HG03575 (cell line): ENCODE measurements at regions not wholly inside any gene's neighbourhood (a gene's known extent, or its start where the extent isn't known, plus 50 kb on each side); places are given as distances from the start of the nearest gene placed in this dataset.

ENCODE experiments used
- ATAC-seq: cut with Tn5 transposase; IDR thresholded peaks from one replicate; pipeline ENCODE4 v1.9.1; 2021; ENCODE audit not compliant: unreplicated experiment, insufficient number of reproducible peaks, low FRiP score; ENCODE audit errors: extremely low read depth

GRCh38 chr15:94600505-94600904 is 369.1 kb downstream of the MCTP2 start:
- ATAC-seq, result no peak

- ATAC-seq, result no peak
Measured at GRCh38 chr15:94602754-94603470, 371.6 kb downstream of the MCTP2 start.

GRCh38 chr15:94606286-94606685 is 374.9 kb downstream of the MCTP2 start:
- ATAC-seq, result no peak

- ATAC-seq, result no peak
Measured at GRCh38 chr15:94607176-94607654, 375.9 kb downstream of the MCTP2 start.

GRCh38 chr15:94610069-94610468 is 378.7 kb downstream of the MCTP2 start:
- ATAC-seq, result peak; percentile 92

GRCh38 chr15:94610485-94610884 is 379.1 kb downstream of the MCTP2 start:
- no peak for ATAC-seq

GRCh38 chr15:94611656-94612055 is 380.3 kb downstream of the MCTP2 start:
- ATAC-seq, result no peak

- ATAC-seq, result no peak
Measured at GRCh38 chr15:94615688-94616087, 384.3 kb downstream of the MCTP2 start.

GRCh38 chr15:94620632-94621031 is 389.3 kb downstream of the MCTP2 start:
- no peak for ATAC-seq

GRCh38 chr15:94621736-94622135 is 390.4 kb downstream of the MCTP2 start:
- ATAC-seq, result no peak

GRCh38 chr15:94626949-94627348 is 395.6 kb downstream of the MCTP2 start:
- ATAC-seq, result no peak

- ATAC-seq, result peak; percentile 42
Measured at GRCh38 chr15:94631608-94632007, 400.2 kb downstream of the MCTP2 start.

- ATAC-seq, result no peak
Measured at GRCh38 chr15:94638183-94638582, 406.8 kb downstream of the MCTP2 start.

- no peak for ATAC-seq
Measured at GRCh38 chr15:94639701-94640100, 408.3 kb downstream of the MCTP2 start.

- no peak for ATAC-seq
Measured at GRCh38 chr15:94644433-94644832, 413.1 kb downstream of the MCTP2 start.

- ATAC-seq, result no peak
Measured at GRCh38 chr15:94653071-94653470, 421.7 kb downstream of the MCTP2 start.

- no peak for ATAC-seq
Measured at GRCh38 chr15:94655249-94655880, 424.0 kb downstream of the MCTP2 start.

- ATAC-seq, result no peak
Measured at GRCh38 chr15:94665676-94666441, 434.5 kb downstream of the MCTP2 start.

- no peak for ATAC-seq
Measured at GRCh38 chr15:94666553-94666952, 435.2 kb downstream of the MCTP2 start.

- ATAC-seq, result no peak
Measured at GRCh38 chr15:94667109-94667508, 435.7 kb downstream of the MCTP2 start.
